SK-N-SH (cell line): ENCODE measurements at regions not wholly inside any gene's neighbourhood (a gene's known extent, or its start where the extent isn't known, plus 50 kb on each side); places are given as distances from the start of the nearest gene placed in this dataset.
A peak's percentile ranks its signal among the peaks of the same experiment; 100 is the strongest.

Experiments used
- CTCF ChIA-PET: fragments of 300-600, 350-600 bp; formaldehyde crosslinking; extraction: SDS; loops from one replicate; lab custom pipeline; 2021; lab: Yijun Ruan, JAX
- POLR2A ChIA-PET: fragments of 350-600 bp; sonication (Branson Sonifier 250); formaldehyde crosslinking; extraction: SDS; loops from one replicate; lab custom pipeline; 2020; ENCODE audit warnings: antibody characterized with exemption, inconsistent platforms; lab: Yijun Ruan, JAX
- DNase-seq: peaks from one replicate; pipeline ENCODE4 v3.0.0; 2012
- H2AFZ ChIP-seq: fragments of 200-600 bp; sonication (generic); 2 replicates; pipeline ENCODE4 v1.8.1; 2016; ENCODE audit warnings: antibody characterized with exemption, mild to moderate bottlenecking, low read depth
- H3F3A ChIP-seq: fragments of 200-600 bp; sonication (generic); replicated peaks from 2 replicates; pipeline ENCODE3; 2016; ENCODE audit warnings: antibody characterized with exemption, mild to moderate bottlenecking; ENCODE audit not compliant: insufficient read depth
- H3K27ac ChIP-seq, 2 experiments: fragments of 200-500 bp in 1 of 2; fragments of 200-600 bp in 1 of 2; sonication (Bioruptor generic) in 1 of 2; sonication (generic), shearing (Covaris generic) in 1 of 2; 2 replicates each; pipeline versions ENCODE4 v1.5.1 to v1.6.1; 2014 to 2016; ENCODE audit warnings: low read depth in 2 of 2, inconsistent platforms in 1 of 2, low read length in 1 of 2, mild to moderate bottlenecking in 1 of 2, mixed read lengths in 1 of 2
- H3K27me3 ChIP-seq: fragments of 200-600 bp; sonication (generic), shearing (Covaris generic); 2 replicates; pipeline ENCODE4 v1.6.1; 2016; ENCODE audit warnings: mixed run types; ENCODE audit not compliant: insufficient read depth
- H3K36me3 ChIP-seq, 2 experiments: fragments of 200-500 bp in 1 of 2; fragments of 200-600 bp in 1 of 2; sonication (Bioruptor generic) in 1 of 2; sonication (generic) in 1 of 2; replicated peaks in 1 of 2; 2 replicates each; pipeline versions ENCODE3 to v1.5.1; 2014 to 2016; ENCODE audit warnings: low read length in 1 of 2, mild to moderate bottlenecking in 1 of 2; ENCODE audit not compliant: insufficient read depth in 2 of 2, control insufficient read depth in 1 of 2
- H3K4me1 ChIP-seq, 2 experiments: fragments of 200-500 bp in 1 of 2; fragments of 200-600 bp in 1 of 2; sonication (Bioruptor generic) in 1 of 2; sonication (generic), shearing (Covaris generic) in 1 of 2; 2 replicates each; pipeline versions ENCODE4 v1.5.1 to v1.6.1; 2014 to 2016; ENCODE audit warnings: low read depth in 1 of 2, low read length in 1 of 2, mixed run types in 1 of 2; ENCODE audit not compliant: insufficient read depth in 2 of 2, control insufficient read depth in 1 of 2
- H3K4me2 ChIP-seq: fragments of 200-600 bp; sonication (generic), shearing (Covaris generic); 2 replicates; pipeline ENCODE4 v1.6.1; 2017; ENCODE audit warnings: mixed run types
- H3K4me3 ChIP-seq, 2 experiments: fragments of 200-500 bp in 1 of 2; fragments of 200-600 bp in 1 of 2; sonication (Bioruptor generic) in 1 of 2; sonication (generic), shearing (Covaris generic) in 1 of 2; 2 replicates each; pipeline versions ENCODE4 v1.5.1 to v1.8.1; 2014 to 2016; ENCODE audit warnings: low read depth in 2 of 2, inconsistent platforms in 1 of 2, low read length in 1 of 2, mild to moderate bottlenecking in 1 of 2, mixed read lengths in 1 of 2, moderate library complexity in 1 of 2
- H3K79me2 ChIP-seq: fragments of 200-600 bp; sonication (generic); 2 replicates; pipeline ENCODE4 v1.8.1; 2017; ENCODE audit warnings: mild to moderate bottlenecking; ENCODE audit not compliant: insufficient read depth
- H3K9ac ChIP-seq: fragments of 200-600 bp; sonication (generic); 2 replicates; pipeline ENCODE4 v1.6.1; 2017; ENCODE audit warnings: mixed run types
- H3K9me2 ChIP-seq: fragments of 200-600 bp; sonication (generic); 2 replicates; pipeline ENCODE4 v1.6.1; 2017; ENCODE audit warnings: mixed run types
- H3K9me3 ChIP-seq: fragments of 200-600 bp; sonication (generic); 2 replicates; pipeline ENCODE4 v1.6.1; 2017; ENCODE audit warnings: mixed run types, mild to moderate bottlenecking, moderate library complexity
- H4K20me1 ChIP-seq: fragments of 200-600 bp; sonication (generic); 2 replicates; pipeline ENCODE4 v1.6.1; 2017; ENCODE audit warnings: mild to moderate bottlenecking, mixed run types; ENCODE audit not compliant: insufficient read depth
- CHD2 ChIP-seq: fragments of 150-350 bp; IDR thresholded peaks from 2 replicates; pipeline ENCODE4 v1.6.1; 2018; ENCODE audit warnings: low read length; ENCODE audit not compliant: partially characterized antibody
- CTCF ChIP-seq: fragments of 200-600 bp; sonication (generic); IDR thresholded peaks from 2 replicates; pipeline ENCODE4 v1.6.1; 2017; ENCODE audit warnings: antibody characterized with exemption, mild to moderate bottlenecking, moderate library complexity
- EP300 ChIP-seq, 2 experiments: IDR thresholded peaks; 2 replicates each; pipeline versions ENCODE4 v1.4.0 to v1.6.1; 2012; ENCODE audit warnings: borderline replicate concordance in 1 of 2, low read depth in 1 of 2, low read length in 1 of 2
- EZH2phosphoT487 ChIP-seq: fragments of 200-600 bp; sonication (generic); IDR thresholded peaks from 2 replicates; pipeline ENCODE4 v1.6.1; 2017; ENCODE audit warnings: low read depth, mixed run types, mild to moderate bottlenecking, antibody characterized with exemption, moderate library complexity, borderline replicate concordance
- FOSL2 ChIP-seq: IDR thresholded peaks from 2 replicates; pipeline ENCODE4 v1.4.0; 2012; ENCODE audit warnings: low read depth, mild to moderate bottlenecking, moderate library complexity, borderline replicate concordance
- FOXJ3 ChIP-seq: sonication (generic); formaldehyde crosslinking; IDR thresholded peaks from 2 replicates; pipeline ENCODE4 v1.5.1; 2020; ENCODE audit warnings: mild to moderate bottlenecking, missing genetic modification reagents
- FOXM1 ChIP-seq: IDR thresholded peaks from 2 replicates; pipeline ENCODE4 v1.4.0; 2012; ENCODE audit warnings: low read depth, mild to moderate bottlenecking
- GABPA ChIP-seq: IDR thresholded peaks from 2 replicates; pipeline ENCODE4 v1.4.0; 2012; ENCODE audit warnings: low read depth, mild to moderate bottlenecking
- GATA2 ChIP-seq: sonication (generic); formaldehyde crosslinking; IDR thresholded peaks from 2 replicates; pipeline ENCODE4 v1.5.0; 2020; ENCODE audit warnings: mild to moderate bottlenecking, missing genetic modification reagents
- JUND ChIP-seq: IDR thresholded peaks from 2 replicates; pipeline ENCODE4 v1.4.0; 2012
- MXI1 ChIP-seq: IDR thresholded peaks from 2 replicates; pipeline ENCODE4 v1.6.1; 2012; ENCODE audit warnings: mild to moderate bottlenecking, low read depth, low read length, improper control_type of control experiment
- NRF1 ChIP-seq: IDR thresholded peaks from 2 replicates; pipeline ENCODE4 v1.6.1; 2012; ENCODE audit warnings: low read depth, mild to moderate bottlenecking, low read length
- POLR2AphosphoS5 ChIP-seq: IDR thresholded peaks from 2 replicates; pipeline ENCODE4 v1.6.1; 2012; ENCODE audit warnings: low read depth, low read length
- RAD21 ChIP-seq: IDR thresholded peaks from 2 replicates; pipeline ENCODE4 v1.6.1; 2012; ENCODE audit warnings: mild to moderate bottlenecking, low read length
- RCOR1 ChIP-seq: fragments of 150-350 bp; IDR thresholded peaks from 2 replicates; pipeline ENCODE4 v1.6.1; 2017; ENCODE audit warnings: antibody characterized with exemption, low read length
- RFX5 ChIP-seq: IDR thresholded peaks from 2 replicates; pipeline ENCODE4 v1.6.1; 2012; ENCODE audit warnings: mild to moderate bottlenecking, improper control_type of control experiment, low read length
- RXRA ChIP-seq: IDR thresholded peaks from 2 replicates; pipeline ENCODE4 v1.4.0; 2012; ENCODE audit warnings: low read depth, mild to moderate bottlenecking, borderline replicate concordance
- TAF1 ChIP-seq: IDR thresholded peaks from 2 replicates; pipeline ENCODE4 v1.6.1; 2012; ENCODE audit warnings: low read depth, mild to moderate bottlenecking, low read length, moderate library complexity, borderline replicate concordance
- TEAD4 ChIP-seq: IDR thresholded peaks from 2 replicates; pipeline ENCODE4 v1.4.0; 2012; ENCODE audit warnings: mild to moderate bottlenecking, borderline replicate concordance; ENCODE audit not compliant: insufficient read depth
- USF1 ChIP-seq: IDR thresholded peaks from 2 replicates; pipeline ENCODE4 v1.4.0; 2012; ENCODE audit warnings: low read depth, borderline replicate concordance
- WGBS: methylation state at CpG from one replicate; pipeline ENCODE4 v1.1.6; 2017; ENCODE audit warnings: low lambda C conversion rate; 5-methylcytosine and 5-hydroxymethylcytosine counted together

- ChIA-PET POLR2A (no interaction called here), CTCF (no interaction called here)
- Histone ChIP-seq H3F3A (no peaks in the 10 kb centered on the region), H3K79me2 (no peaks in the 10 kb centered on the region), H3K9ac (no peak overlapping the region), H3K4me3 (no peak overlapping the region), H3K4me1 (no peaks in the 10 kb centered on the region; a peak in 1 of 4 replicates), H2AFZ (no peak overlapping the region), H3K9me3 (no peaks in the 10 kb centered on the region), H4K20me1 (no peaks in the 10 kb centered on the region), H3K27ac (no peak overlapping the region), H3K27me3 (no peaks in the 10 kb centered on the region), H3K9me2 (no peaks in the 10 kb centered on the region), H3K4me2 (no peak overlapping the region), H3K36me3 (no peaks in the 10 kb centered on the region)
- 64% methylated on average over 1 of the region's 1 CpG for whole genome bisulfite sequencing
- TF ChIP-seq RFX5 = no peak
- TF ChIP-seq JUND = 0 out of 2 replicates have a peak, but pooled peaks have one; percentile 10
- TF ChIP-seq FOSL2 = peak; percentile 18; the same call in 1 of the 2 replicates
- no peak for DNase-seq
Measured at GRCh38 chr16:65375651-65376050, 253.8 kb upstream of the CDH11 start.

GRCh38 chr16:65373097-65373496, 251.2 kb upstream of the CDH11 start:
- no peaks in the 10 kb centered on the region for H3K36me3 ChIP-seq
- CTCF ChIA-PET = interaction anchor here (1.5 to 2.2 kb wide), 3 partner anchors 9 to 12 kb away, joined by 3 to 6 read pairs (median 4); no protein-coding TSS in a partner anchor
- H3K4me1 ChIP-seq = no peaks in the 10 kb centered on the region; a peak in 1 of 4 replicates
- DNase-seq = no peak
- no peaks in the 10 kb centered on the region for H4K20me1 ChIP-seq
- POLR2A ChIA-PET = no interaction called here
- peak overlapping the region; percentile 68; the same call in 1 of the 2 replicates for H2AFZ ChIP-seq
- no peak overlapping the region for H3K4me3 ChIP-seq
- TF ChIP-seq CTCF = no peak
- TF ChIP-seq GATA2 (CRISPR knock-in tag) = no peak
- TF ChIP-seq MXI1 = no peak
- no peak for TF ChIP-seq EP300 (IDR thresholded peaks at IDR 0.05; ENCODE audit: borderline replicate concordance in 1 of 2, low read depth in 1 of 2, low read length in 1 of 2)
- no peak for TF ChIP-seq FOXJ3 (CRISPR knock-in tag)
- H3K79me2 ChIP-seq = no peaks in the 10 kb centered on the region
- H3K9me2 ChIP-seq = no peaks in the 10 kb centered on the region
- peak overlapping the region in 1 of 2 experiments; percentile 16; a peak in 1 of 4 replicates for H3K27ac ChIP-seq
- 62% methylated on average over 3 of the region's 3 CpGs for WGBS
- no peaks in the 10 kb centered on the region for H3K9me3 ChIP-seq
- H3K4me2 ChIP-seq = no peak overlapping the region
- H3F3A ChIP-seq = no peaks in the 10 kb centered on the region
- H3K27me3 ChIP-seq = no peaks in the 10 kb centered on the region
- no peak overlapping the region for H3K9ac ChIP-seq

- no peaks in the 10 kb centered on the region for H3K9me2 ChIP-seq
- H3K4me3 ChIP-seq = no peak overlapping the region
- no peak overlapping the region for H3K4me2 ChIP-seq
- no peaks in the 10 kb centered on the region; a peak in 1 of 4 replicates for H3K4me1 ChIP-seq
- ChIA-PET CTCF (interaction anchor here (1.1 to 1.6 kb wide), 3 partner anchors 10 to 24 kb away, joined by 3 to 4 read pairs (median 3); no protein-coding TSS in a partner anchor), POLR2A (no interaction called here)
- DNase-seq = no peak
- no peaks in the 10 kb centered on the region for H3K36me3 ChIP-seq
- H3K27ac ChIP-seq = no peak overlapping the region
- H2AFZ ChIP-seq = 0 out of 2 replicates have a peak overlapping the region, but pooled peaks have one; percentile 25
- no peaks in the 10 kb centered on the region for H3F3A ChIP-seq
- H3K9me3 ChIP-seq = no peaks in the 10 kb centered on the region
- H3K9ac ChIP-seq = no peak overlapping the region
- no peaks in the 10 kb centered on the region for H4K20me1 ChIP-seq
- H3K79me2 ChIP-seq = no peaks in the 10 kb centered on the region
- H3K27me3 ChIP-seq = no peaks in the 10 kb centered on the region
- TF ChIP-seq EP300 (IDR thresholded peaks at IDR 0.05; ENCODE audit: borderline replicate concordance in 1 of 2, low read depth in 1 of 2, low read length in 1 of 2) = no peak
- no peak for TF ChIP-seq GATA2 (CRISPR knock-in tag)
- no peak for TF ChIP-seq NRF1
- no peak for TF ChIP-seq CHD2
- TF ChIP-seq FOSL2 = no peak
- TF ChIP-seq POLR2AphosphoS5 = no peak
- no peak for TF ChIP-seq FOXM1
- no peak for TF ChIP-seq TEAD4
- no peak for TF ChIP-seq FOXJ3 (CRISPR knock-in tag)
- TF ChIP-seq RFX5 = no peak
- no peak for TF ChIP-seq RCOR1
- TF ChIP-seq EZH2phosphoT487 = no peak
- TF ChIP-seq TAF1 = no peak
- TF ChIP-seq USF1 = no peak
- TF ChIP-seq RXRA = no peak
- TF ChIP-seq RAD21 = no peak
- TF ChIP-seq GABPA = no peak
Measured at GRCh38 chr16:65372171-65372570, 250.3 kb upstream of the CDH11 start.
